ENCODE measurements at regions not wholly inside any gene's neighbourhood (a gene's known extent, or its start where the extent isn't known, plus 50 kb on each side); places are given as distances from the start of the nearest gene placed in this dataset.
"Not testable (repeated sequence)": the region's sequence is repeated elsewhere in the genome, so short reads cannot be mapped to it uniquely, and the experiment has no call there.

DNA sequence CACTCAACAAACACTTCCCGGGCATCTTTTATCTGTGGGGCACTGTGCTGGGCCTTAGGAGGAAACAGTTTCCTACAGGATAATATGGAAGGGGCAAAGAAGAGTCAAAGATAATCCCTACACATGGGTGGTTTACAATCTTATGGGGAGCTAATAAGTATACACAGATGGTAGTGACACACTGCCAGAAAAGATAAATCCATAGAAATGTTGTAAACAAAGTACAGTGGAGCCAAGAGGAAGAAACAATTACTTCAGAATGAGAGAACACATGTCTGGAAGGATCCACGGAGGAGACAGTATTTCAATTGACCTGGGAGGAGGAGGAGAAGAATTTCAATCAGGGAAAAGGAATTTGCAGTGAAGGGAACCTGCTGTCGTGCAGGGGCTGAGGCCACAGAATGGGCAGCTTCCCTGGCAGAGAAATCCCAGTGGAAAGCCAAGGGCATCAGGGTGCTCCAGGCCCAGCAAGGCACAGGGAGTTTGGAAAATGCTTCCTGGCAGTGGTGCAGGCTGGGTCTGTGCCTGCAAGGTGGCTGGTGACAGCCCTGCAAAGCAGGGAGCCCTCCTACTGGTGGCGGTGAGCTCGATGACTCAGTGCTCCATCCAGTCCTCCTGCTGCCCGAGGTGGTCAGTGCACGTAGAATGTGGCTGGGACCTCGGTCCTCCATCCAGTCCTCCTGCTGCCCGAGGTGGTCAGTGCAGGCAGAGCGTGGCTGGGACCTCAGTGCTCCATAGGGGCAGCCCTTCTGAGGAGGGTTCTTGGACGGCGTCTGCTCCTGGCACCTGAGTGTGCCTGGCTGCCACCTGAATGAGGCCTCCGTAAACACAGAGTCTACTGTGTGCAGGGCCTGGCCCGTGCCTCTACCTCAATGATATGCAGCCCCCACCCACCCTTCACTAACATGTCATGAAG, 444.3 kb upstream of the B3GAT1 start:
- H3K9me2 ChIP-seq (replicated peaks; ENCODE audit: low read depth, low read length): no peaks in the 10 kb centered on the region
- H3K9me3 ChIP-seq (ENCODE audit: insufficient read depth, low read depth, low read length): peaks cover 32% of the 10 kb centered on the region; the same call in 1 of the 2 replicates
- no peaks in the 10 kb centered on the region for H3K4me1 ChIP-seq (ENCODE audit: insufficient read depth, low read length, poor library complexity, severe bottlenecking)
- H3K36me3 ChIP-seq (ENCODE audit: insufficient read depth, low read length): no peaks in the 10 kb centered on the region
- no peak overlapping the region for H2AFZ ChIP-seq (ENCODE audit: low read length)
- no peak overlapping the region for H3K4me3 ChIP-seq (ENCODE audit: low read length, poor library complexity, severe bottlenecking)
- H3K9ac ChIP-seq (ENCODE audit: low read depth, low read length, poor library complexity, severe bottlenecking): no peak overlapping the region
- no peaks in the 10 kb centered on the region for H3K27me3 ChIP-seq (ENCODE audit: insufficient read depth, low read length, poor library complexity, severe bottlenecking)
- H3F3A ChIP-seq (ENCODE audit: low read depth): no peaks in the 10 kb centered on the region
- H4K20me1 ChIP-seq (ENCODE audit: insufficient read depth, low read length, poor library complexity, severe bottlenecking): no peaks in the 10 kb centered on the region
- no peak overlapping the region for H3K4me2 ChIP-seq (ENCODE audit: low read depth, low read length, poor library complexity, severe bottlenecking)
- no peak for TF ChIP-seq EZH2phosphoT487 (IDR thresholded peaks at IDR 0.05; ENCODE audit: borderline replicate concordance)
- TF ChIP-seq, protein P1, sequence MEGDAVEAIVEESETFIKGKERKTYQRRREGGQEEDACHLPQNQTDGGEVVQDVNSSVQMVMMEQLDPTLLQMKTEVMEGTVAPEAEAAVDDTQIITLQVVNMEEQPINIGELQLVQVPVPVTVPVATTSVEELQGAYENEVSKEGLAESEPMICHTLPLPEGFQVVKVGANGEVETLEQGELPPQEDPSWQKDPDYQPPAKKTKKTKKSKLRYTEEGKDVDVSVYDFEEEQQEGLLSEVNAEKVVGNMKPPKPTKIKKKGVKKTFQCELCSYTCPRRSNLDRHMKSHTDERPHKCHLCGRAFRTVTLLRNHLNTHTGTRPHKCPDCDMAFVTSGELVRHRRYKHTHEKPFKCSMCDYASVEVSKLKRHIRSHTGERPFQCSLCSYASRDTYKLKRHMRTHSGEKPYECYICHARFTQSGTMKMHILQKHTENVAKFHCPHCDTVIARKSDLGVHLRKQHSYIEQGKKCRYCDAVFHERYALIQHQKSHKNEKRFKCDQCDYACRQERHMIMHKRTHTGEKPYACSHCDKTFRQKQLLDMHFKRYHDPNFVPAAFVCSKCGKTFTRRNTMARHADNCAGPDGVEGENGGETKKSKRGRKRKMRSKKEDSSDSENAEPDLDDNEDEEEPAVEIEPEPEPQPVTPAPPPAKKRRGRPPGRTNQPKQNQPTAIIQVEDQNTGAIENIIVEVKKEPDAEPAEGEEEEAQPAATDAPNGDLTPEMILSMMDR (conservative IDR thresholded peaks at IDR 0.05; ENCODE audit: low read length): no peak
- H3K79me2 ChIP-seq (ENCODE audit: insufficient read depth, low read length): no peaks in the 10 kb centered on the region

DNA sequence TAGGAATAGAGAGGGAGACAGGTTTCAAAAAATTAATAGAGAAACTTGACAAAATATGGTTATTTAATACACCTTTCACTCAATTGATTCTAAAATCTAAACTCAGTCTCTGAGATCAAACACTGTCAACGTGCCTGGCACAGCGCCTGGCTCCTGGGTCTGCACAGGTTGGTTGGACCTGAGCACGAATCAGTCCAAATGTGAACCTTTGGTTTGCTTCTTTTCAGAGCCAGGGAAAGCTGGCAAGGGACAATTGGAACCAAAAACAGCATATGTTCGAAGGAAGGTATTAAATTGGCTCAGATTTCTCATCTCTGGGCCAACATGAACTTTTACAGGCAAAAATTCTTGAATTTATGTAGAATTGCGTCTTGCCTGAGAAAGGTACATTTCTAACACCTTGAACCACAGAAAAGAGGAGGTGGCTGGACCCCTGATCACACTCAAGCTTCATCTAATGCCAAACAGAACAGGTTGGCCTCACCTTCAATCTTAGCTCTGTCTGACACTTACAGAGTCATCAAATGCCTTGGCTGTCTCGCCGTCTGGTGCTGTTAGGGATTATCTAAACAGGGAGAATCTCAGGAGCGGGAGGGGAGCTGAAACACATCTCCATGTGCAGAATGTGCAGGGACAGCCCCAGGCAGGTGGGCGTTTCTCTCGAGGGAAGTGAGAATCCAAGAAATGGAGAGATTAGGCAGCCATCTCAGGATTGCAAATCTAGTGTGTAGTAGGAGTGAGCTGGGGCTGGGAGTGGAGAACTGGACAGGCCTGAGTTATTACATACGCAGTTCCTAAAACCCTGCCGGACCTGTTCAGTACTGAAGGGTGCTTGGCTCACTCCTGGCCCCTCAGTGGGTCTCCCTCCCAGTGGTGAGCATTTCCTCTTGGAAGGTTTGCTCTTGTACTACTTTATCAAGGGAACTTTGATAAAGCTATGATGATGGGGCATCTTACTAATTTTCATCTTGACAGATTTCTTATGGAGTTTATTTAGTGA, 442.2 kb upstream of the B3GAT1 start:
- Histone ChIP-seq H3K79me2 (ENCODE audit: insufficient read depth, low read length) (no peaks in the 10 kb centered on the region), H3K27me3 (ENCODE audit: insufficient read depth, low read length, poor library complexity, severe bottlenecking) (no peaks in the 10 kb centered on the region)
- TF ChIP-seq, protein P1 (conservative IDR thresholded peaks at IDR 0.05; ENCODE audit: low read length): no peak
- TF ChIP-seq EZH2phosphoT487 (IDR thresholded peaks at IDR 0.05; ENCODE audit: borderline replicate concordance): no peak

GRCh38 chr11:134851503-134852224, 439.6 kb upstream of the B3GAT1 start:
- not testable (repeated sequence) for H3K9me2 ChIP-seq (replicated peaks; ENCODE audit: low read depth, low read length); H3K9ac ChIP-seq (ENCODE audit: low read depth, low read length, poor library complexity, severe bottlenecking); H3F3A ChIP-seq (ENCODE audit: low read depth); H3K4me3 ChIP-seq (ENCODE audit: low read length, poor library complexity, severe bottlenecking); H3K36me3 ChIP-seq (ENCODE audit: insufficient read depth, low read length); H3K27me3 ChIP-seq (ENCODE audit: insufficient read depth, low read length, poor library complexity, severe bottlenecking); H3K4me1 ChIP-seq (ENCODE audit: insufficient read depth, low read length, poor library complexity, severe bottlenecking); H4K20me1 ChIP-seq (ENCODE audit: insufficient read depth, low read length, poor library complexity, severe bottlenecking); H3K79me2 ChIP-seq (ENCODE audit: insufficient read depth, low read length); H2AFZ ChIP-seq (ENCODE audit: low read length); H3K4me2 ChIP-seq (ENCODE audit: low read depth, low read length, poor library complexity, severe bottlenecking)
- peaks cover 24% of the 10 kb centered on the region; the same call in 1 of the 2 replicates for H3K9me3 ChIP-seq (ENCODE audit: insufficient read depth, low read depth, low read length)

More for the DNA sequence above, 442.2 kb upstream of the B3GAT1 start:
- no peaks in the 10 kb centered on the region for H4K20me1 ChIP-seq (ENCODE audit: insufficient read depth, low read length, poor library complexity, severe bottlenecking)
- peaks cover 31% of the 10 kb centered on the region; the same call in 1 of the 2 replicates for H3K9me3 ChIP-seq (ENCODE audit: insufficient read depth, low read depth, low read length)
- H3K4me1 ChIP-seq (ENCODE audit: insufficient read depth, low read length, poor library complexity, severe bottlenecking): no peaks in the 10 kb centered on the region
- no peaks in the 10 kb centered on the region for H3F3A ChIP-seq (ENCODE audit: low read depth)
- H3K36me3 ChIP-seq (ENCODE audit: insufficient read depth, low read length): no peaks in the 10 kb centered on the region
- no peak overlapping the region for H3K9ac ChIP-seq (ENCODE audit: low read depth, low read length, poor library complexity, severe bottlenecking)
- no peak overlapping the region for H3K4me2 ChIP-seq (ENCODE audit: low read depth, low read length, poor library complexity, severe bottlenecking)
- H2AFZ ChIP-seq (ENCODE audit: low read length): no peak overlapping the region
- H3K4me3 ChIP-seq (ENCODE audit: low read length, poor library complexity, severe bottlenecking): no peak overlapping the region
- no peaks in the 10 kb centered on the region for H3K9me2 ChIP-seq (replicated peaks; ENCODE audit: low read depth, low read length)

Data from Loucy (cell line).